ENCODE measurements at regions not wholly inside any gene's neighbourhood (a gene's known extent, or its start where the extent isn't known, plus 50 kb on each side); places are given as distances from the start of the nearest gene placed in this dataset.

GRCh38 chr15:47095833-47096232 lies 621.5 kb upstream of the SEMA6D start:
- TF ChIP-seq CTCF (IDR thresholded peaks at IDR 0.05) (no peak), ZFX (IDR thresholded peaks at IDR 0.05; ENCODE audit: borderline replicate concordance) (no peak)
